BE2C (cell line): ENCODE measurements at regions not wholly inside any gene's neighbourhood (a gene's known extent, or its start where the extent isn't known, plus 50 kb on each side); places are given as distances from the start of the nearest gene placed in this dataset.

Experiments used
- DNase-seq: peaks from one replicate; pipeline ENCODE4 v3.0.0-alpha.2; 2020
- H3K27me3 ChIP-seq: fragments of 250-450 bp; sonication (Bioruptor Pico); 2 replicates; pipeline ENCODE4 v1.5.1; 2020; ENCODE audit warnings: mild to moderate bottlenecking
- H3K36me3 ChIP-seq: fragments of 250-450 bp; sonication (Bioruptor Pico); 2 replicates; pipeline ENCODE4 v1.5.1; 2020; ENCODE audit warnings: mild to moderate bottlenecking
- H3K4me1 ChIP-seq: fragments of 250-450 bp; sonication (Bioruptor Pico); 2 replicates; pipeline ENCODE4 v1.5.1; 2020
- H3K4me3 ChIP-seq: 2 replicates; pipeline ENCODE4 v1.5.1; 2011; ENCODE audit warnings: low read depth, low read length
- H3K9me3 ChIP-seq: fragments of 250-450 bp; sonication (Bioruptor Pico); 2 replicates; pipeline ENCODE4 v1.5.1; 2020
- TF ChIP-seq, protein P1 (sequence below): IDR thresholded peaks from 2 replicates; pipeline ENCODE4 v1.5.1; 2012; ENCODE audit warnings: mild to moderate bottlenecking, low read depth, low read length

DNA sequence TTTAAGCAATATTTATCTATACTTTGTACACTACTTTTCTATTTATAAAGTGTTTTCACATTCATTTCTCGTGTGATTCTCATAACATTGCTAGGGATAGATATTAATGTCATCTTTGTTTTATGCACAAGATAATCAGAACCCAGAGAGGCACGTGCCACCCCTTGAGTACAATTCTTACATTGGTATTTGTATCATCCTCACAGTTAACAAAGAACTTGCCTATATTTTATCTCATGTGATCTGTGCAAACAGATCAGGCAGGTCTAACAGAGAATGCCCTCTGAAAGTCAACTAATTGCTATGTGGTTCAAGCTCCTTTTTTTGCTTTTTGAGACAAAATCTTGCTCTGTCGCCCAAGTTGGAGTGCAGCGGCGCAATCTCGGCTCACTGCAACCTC is 604.5 kb downstream of the LMO4 start:
- no peaks in the 10 kb centered on the region for H3K36me3 ChIP-seq
- H3K4me1 ChIP-seq: no peaks in the 10 kb centered on the region
- no peaks in the 10 kb centered on the region for H3K27me3 ChIP-seq
- no peaks in the 10 kb centered on the region for H3K9me3 ChIP-seq
- no peak overlapping the region for H3K4me3 ChIP-seq
- TF ChIP-seq, protein P1, sequence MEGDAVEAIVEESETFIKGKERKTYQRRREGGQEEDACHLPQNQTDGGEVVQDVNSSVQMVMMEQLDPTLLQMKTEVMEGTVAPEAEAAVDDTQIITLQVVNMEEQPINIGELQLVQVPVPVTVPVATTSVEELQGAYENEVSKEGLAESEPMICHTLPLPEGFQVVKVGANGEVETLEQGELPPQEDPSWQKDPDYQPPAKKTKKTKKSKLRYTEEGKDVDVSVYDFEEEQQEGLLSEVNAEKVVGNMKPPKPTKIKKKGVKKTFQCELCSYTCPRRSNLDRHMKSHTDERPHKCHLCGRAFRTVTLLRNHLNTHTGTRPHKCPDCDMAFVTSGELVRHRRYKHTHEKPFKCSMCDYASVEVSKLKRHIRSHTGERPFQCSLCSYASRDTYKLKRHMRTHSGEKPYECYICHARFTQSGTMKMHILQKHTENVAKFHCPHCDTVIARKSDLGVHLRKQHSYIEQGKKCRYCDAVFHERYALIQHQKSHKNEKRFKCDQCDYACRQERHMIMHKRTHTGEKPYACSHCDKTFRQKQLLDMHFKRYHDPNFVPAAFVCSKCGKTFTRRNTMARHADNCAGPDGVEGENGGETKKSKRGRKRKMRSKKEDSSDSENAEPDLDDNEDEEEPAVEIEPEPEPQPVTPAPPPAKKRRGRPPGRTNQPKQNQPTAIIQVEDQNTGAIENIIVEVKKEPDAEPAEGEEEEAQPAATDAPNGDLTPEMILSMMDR: no peak
- DNase-seq: no peak

GRCh38 chr1:87935130-87935529 is 606.5 kb downstream of the LMO4 start:
- no peak for DNase-seq
- Histone ChIP-seq H3K36me3 (no peaks in the 10 kb centered on the region), H3K4me3 (no peak overlapping the region), H3K4me1 (no peaks in the 10 kb centered on the region), H3K27me3 (no peaks in the 10 kb centered on the region), H3K9me3 (no peaks in the 10 kb centered on the region)
- TF ChIP-seq, protein P1: no peak

DNA sequence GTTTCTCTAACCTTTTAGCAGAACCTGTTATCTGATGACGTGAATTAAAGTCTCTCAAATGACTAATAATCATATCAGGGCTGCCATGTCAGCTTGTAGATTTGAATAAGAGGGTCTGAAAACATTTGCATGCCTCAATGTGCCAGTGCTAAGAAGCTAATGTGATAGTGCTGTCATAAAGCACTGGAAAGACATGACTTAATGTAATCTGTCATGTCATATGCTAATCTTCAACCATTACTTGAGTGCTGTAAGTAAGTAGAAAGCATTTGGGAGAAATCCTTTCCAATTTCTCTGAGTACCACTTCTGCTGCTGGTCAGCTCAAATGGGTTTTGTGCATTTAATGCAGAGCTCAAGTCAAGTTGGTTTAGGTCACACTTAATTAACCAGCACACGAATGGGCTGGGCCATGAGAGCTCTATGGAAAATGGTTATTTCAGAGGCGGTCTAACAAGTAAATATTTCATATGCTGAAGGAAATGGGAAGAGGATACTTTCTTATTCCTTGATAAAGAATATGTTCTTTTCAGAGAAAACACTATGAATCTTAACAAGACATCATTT is 609.2 kb downstream of the LMO4 start:
- no peak overlapping the region for H3K4me3 ChIP-seq
- no peaks in the 10 kb centered on the region for H3K4me1 ChIP-seq
- no peaks in the 10 kb centered on the region for H3K27me3 ChIP-seq
- TF ChIP-seq, protein P1: no peak
- DNase-seq: no peak
- no peaks in the 10 kb centered on the region for H3K9me3 ChIP-seq
- H3K36me3 ChIP-seq: no peaks in the 10 kb centered on the region

DNA sequence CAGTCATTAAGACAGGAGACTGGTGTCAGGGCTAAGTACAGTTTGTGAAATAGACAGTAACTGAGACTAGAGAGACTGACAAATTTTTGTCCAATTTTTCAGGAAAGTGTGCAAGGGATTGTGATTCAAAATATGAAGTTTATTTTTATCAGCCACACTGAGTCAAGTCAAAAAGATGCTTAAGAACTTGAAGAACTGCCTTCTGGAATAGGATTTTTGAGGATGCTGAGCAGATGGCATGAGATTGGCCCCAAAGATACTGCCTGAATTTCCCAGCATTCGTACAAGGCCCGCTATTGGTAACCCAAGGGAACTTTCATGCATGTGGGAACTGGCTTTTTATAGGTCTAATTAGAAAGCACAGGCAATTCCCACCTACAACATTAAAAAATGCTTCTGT is 610.0 kb downstream of the LMO4 start:
- H3K36me3 ChIP-seq: no peaks in the 10 kb centered on the region
- no peaks in the 10 kb centered on the region for H3K4me1 ChIP-seq
- no peaks in the 10 kb centered on the region for H3K27me3 ChIP-seq
- no peak for DNase-seq
- TF ChIP-seq, protein P1: no peak
- no peak overlapping the region for H3K4me3 ChIP-seq
- no peaks in the 10 kb centered on the region for H3K9me3 ChIP-seq

GRCh38 chr1:87939444-87939843 is 610.8 kb downstream of the LMO4 start:
- Histone ChIP-seq H3K27me3 (no peaks in the 10 kb centered on the region), H3K9me3 (no peaks in the 10 kb centered on the region), H3K4me3 (no peak overlapping the region), H3K36me3 (no peaks in the 10 kb centered on the region), H3K4me1 (no peaks in the 10 kb centered on the region)
- TF ChIP-seq, protein P1: no peak
- no peak for DNase-seq

DNA sequence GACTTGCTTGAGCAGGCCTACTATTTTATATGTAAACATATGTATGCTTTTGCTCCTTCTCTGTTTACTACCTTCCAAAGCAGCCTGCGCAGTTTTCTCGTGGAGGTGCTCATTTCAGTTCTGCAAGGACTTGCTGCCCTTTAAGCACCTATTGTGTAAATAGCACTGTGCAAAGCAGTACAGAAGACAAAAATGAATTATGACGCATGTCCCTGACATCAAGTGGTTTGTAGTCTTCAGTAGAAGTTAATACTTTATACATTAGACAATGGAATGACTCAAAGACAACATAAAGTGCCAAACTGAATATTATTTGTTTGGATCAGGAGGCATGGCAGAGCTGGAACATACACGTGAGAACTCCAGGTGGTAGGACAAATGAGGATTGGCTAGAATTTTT is 611.7 kb downstream of the LMO4 start:
- no peak for DNase-seq
- no peaks in the 10 kb centered on the region for H3K9me3 ChIP-seq
- H3K27me3 ChIP-seq: no peaks in the 10 kb centered on the region
- no peak overlapping the region for H3K4me3 ChIP-seq
- TF ChIP-seq, protein P1: no peak
- no peaks in the 10 kb centered on the region for H3K36me3 ChIP-seq
- H3K4me1 ChIP-seq: no peaks in the 10 kb centered on the region
